Amniotic epithelial cell (primary cell): ENCODE measurements at regions not wholly inside any gene's neighbourhood (a gene's known extent, or its start where the extent isn't known, plus 50 kb on each side); places are given as distances from the start of the nearest gene placed in this dataset.

Experiments used
- DNase-seq: peaks from one replicate; pipeline ENCODE4 v3.0.0-alpha.2; 2010; ENCODE audit warnings: low read depth

GRCh38 chr1:232382671-232383070, 247.3 kb downstream of the SIPA1L2 start:
- no peak for DNase-seq

GRCh38 chr1:232381394-232382100, 248.4 kb downstream of the SIPA1L2 start:
- no peak for DNase-seq

- DNase-seq: no peak
These were observed 249.3 kb downstream of the SIPA1L2 start for GRCh38 chr1:232380596-232380995.

GRCh38 chr1:232380131-232380530, 249.8 kb downstream of the SIPA1L2 start:
- DNase-seq: no peak

DNA sequence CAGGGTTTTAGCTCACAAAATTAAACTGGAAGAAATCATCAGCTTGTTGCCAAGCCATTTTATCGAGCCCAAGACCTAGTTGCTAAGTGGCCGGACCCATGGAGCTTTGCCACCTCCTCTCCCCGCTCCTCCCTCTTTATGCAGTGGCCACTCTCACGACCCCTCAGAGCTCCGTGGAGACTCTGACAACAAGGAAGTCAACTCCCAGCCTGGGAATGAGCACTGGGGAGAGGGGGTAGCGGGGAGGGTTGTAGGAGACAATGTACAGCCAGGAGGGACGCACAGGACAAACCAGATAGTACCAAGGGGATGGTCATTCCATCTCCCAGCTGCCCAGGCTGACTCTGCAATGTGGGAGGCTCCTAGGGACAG, 250.9 kb downstream of the SIPA1L2 start:
- DNase-seq: no peak

GRCh38 chr1:232378266-232379062, 251.5 kb downstream of the SIPA1L2 start:
- DNase-seq: no peak

GRCh38 chr1:232377494-232377770, 252.5 kb downstream of the SIPA1L2 start:
- no peak for DNase-seq

DNA sequence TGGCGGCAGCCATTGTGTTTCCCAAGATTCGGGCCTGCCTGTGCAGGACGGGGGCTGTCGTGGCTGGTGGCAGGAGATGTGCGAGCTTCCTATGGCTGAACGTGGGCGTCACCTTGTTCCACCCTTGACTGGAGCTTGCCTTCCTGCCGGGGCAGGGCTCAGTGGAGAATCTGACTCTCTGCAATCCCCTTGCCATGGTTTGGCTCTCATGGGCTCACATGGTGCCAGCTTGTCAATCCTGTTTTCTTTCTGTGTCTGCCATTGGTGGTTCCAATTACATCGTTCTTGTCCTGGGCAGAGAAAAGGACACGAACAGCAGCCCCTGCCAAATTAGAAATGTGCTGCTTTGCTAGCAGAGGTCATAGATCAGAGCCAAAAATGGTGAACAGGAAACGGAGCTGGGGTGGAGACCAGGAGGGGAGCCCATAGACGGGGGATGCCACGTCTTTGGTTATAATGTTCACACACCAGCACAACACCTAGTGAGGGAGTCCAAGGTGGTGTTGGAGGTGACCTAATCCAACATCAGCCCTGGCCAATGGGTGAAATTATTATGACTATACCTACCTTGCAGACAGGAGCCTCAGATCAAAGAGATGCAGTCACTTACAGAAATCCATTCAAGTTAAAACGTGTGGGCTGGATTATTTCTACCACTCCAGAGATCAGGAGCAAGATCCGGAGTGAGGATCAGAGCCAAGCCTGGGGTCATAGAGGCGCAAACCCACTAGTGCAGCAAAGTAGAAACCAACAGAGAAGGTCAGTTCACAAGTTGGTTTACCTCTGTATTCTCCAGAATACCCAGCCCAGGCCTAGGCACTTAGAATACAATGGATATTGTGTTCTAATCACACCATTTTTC, 253.1 kb downstream of the SIPA1L2 start:
- no peak for DNase-seq

- DNase-seq: no peak
These were observed 257.0 kb downstream of the SIPA1L2 start for GRCh38 chr1:232372841-232373440.

DNA sequence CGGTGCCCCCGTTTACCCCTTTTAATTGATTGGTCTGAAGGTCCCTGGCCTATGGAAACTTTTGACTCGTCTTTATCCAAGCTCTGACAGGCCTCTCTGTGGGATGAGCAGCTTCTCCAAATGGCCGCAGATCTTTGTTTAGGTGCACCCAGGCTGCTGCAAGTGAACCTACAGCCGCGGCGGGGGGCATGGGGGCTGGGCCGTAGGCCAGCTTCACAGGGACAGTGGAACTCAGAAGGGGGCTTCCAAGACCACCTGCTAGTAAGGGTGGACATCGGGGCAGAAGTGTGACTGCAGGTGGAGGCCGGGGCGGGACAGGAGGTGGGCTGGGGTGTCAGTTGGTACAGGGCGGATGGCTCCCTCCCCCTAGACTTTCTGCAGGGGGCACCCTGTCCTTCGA, 257.5 kb downstream of the SIPA1L2 start:
- DNase-seq: no peak

DNA sequence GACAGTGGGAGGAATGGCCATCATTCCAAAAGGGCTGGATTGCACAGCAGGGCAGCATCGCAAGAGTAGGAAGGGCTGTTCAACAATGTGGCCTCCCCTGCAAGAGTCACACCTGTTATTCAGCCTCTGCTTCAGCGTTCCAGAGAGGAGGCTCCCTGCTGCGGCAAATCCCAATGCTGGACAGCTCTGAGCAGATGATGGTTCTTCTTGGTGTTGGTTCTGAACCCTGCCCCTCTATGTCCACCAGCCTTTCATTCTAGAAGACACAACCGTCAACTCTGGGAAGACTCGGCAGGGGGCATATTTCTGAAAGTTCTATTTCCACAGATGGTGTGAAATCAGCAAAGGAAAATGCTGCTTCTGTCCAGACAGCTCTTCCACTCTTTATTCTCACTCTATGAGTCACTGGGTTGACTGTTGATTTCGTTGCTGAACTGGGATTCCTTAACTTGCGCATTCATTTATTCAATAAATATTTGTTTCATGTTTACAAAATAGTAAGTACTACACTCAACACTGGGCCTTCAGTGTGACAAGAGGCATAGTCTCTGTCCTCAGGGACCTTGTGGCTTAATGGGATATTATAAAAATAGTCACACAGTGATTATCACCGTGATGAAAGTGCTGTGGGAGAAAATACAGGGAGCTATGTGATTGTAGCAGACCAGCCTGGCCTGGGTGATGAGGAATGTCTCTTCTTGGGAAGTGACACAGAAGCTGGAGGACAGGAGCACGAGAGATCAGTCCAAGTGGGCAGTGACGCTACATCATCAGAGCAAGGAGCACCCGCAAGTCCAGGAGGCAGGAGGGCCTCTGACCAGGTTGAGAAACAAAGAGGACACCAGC, 260.3 kb downstream of the SIPA1L2 start:
- no peak for DNase-seq

GRCh38 chr1:232368821-232369321, 261.1 kb downstream of the SIPA1L2 start:
- DNase-seq: no peak

GRCh38 chr1:232367293-232367692, 262.6 kb downstream of the SIPA1L2 start:
- DNase-seq: no peak

- no peak for DNase-seq
These were observed 265.1 kb downstream of the SIPA1L2 start for GRCh38 chr1:232364654-232365382.

GRCh38 chr1:232363008-232363407, 266.9 kb downstream of the SIPA1L2 start:
- DNase-seq: no peak

- no peak for DNase-seq
These were observed 272.5 kb downstream of the SIPA1L2 start for GRCh38 chr1:232357416-232357815.

GRCh38 chr1:232355162-232356006, 274.5 kb downstream of the SIPA1L2 start:
- no peak for DNase-seq

DNA sequence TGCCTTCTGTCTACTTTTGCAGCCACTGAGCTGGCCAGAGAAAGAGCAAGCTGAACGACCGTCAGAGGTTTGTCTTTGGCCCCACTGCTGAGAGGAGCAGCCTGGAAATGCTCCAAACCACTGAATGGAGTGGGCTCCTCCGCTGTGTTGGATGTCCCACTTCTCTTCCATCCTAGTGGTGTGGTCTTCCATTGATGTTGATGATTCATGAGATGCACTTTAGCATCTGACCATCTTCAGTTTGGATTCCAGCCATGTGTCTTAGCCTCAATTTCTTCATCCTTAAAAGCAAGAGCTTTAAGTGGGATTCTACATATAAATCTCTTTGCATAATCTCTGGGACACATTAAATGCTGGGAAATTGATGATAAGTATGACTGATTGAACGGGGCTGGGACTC, 276.9 kb downstream of the SIPA1L2 start:
- DNase-seq: peak; percentile 3

- no peak for DNase-seq
These were observed 277.6 kb downstream of the SIPA1L2 start for GRCh38 chr1:232352366-232352765.

DNA sequence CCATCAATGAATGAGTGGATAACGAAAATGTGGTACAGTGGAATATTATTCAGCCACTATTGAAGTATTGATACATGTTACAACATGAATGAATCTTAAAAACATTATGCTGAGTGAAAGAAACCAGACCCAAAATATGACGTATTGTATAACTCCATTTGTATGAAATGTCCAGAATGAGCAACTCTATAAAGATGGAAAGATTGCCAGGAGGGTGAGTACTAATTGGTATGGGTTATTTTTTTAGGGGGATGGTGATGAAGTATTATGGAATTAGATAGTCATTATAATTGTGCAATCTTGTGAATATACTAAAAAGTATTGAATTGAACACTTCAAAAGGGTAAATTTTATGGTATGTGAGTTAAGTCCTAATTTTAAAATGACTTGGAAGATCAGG, 278.6 kb downstream of the SIPA1L2 start:
- DNase-seq: no peak
